Colonic mucosa (tissue), 4 donors: ENCODE measurements at regions not wholly inside any gene's neighbourhood (a gene's known extent, or its start where the extent isn't known, plus 50 kb on each side); places are given as distances from the start of the nearest gene placed in this dataset.

Source experiments
- DNase-seq: peaks from one replicate; pipeline ENCODE4 v3.0.0-alpha.2; 2020
- H3K27ac ChIP-seq: fragments of 200-600 bp; one replicate; pipeline ENCODE4 v1.8.0; 2021
- H3K27me3 ChIP-seq: fragments of 200-600 bp; one replicate; pipeline ENCODE4 v1.8.0; 2021
- H3K36me3 ChIP-seq: fragments of 200-600 bp; one replicate; pipeline ENCODE4 v1.8.0; 2021
- H3K4me1 ChIP-seq: fragments of 200-600 bp; one replicate; pipeline ENCODE4 v1.8.0; 2021; ENCODE audit warnings: mild to moderate bottlenecking
- H3K4me3 ChIP-seq: fragments of 200-600 bp; one replicate; pipeline ENCODE4 v1.8.0; 2021
- H3K9ac ChIP-seq, 2 donors: one replicate each; pipeline ENCODE4 v1.7.0; 2013; ENCODE audit warnings: control low read depth in 2 of 2, low read depth in 2 of 2, low read length in 2 of 2
- H3K9me3 ChIP-seq: fragments of 200-600 bp; one replicate; pipeline ENCODE4 v1.8.0; 2021
- CTCF ChIP-seq: fragments of 200-600 bp; IDR thresholded peaks from one replicate; pipeline ENCODE4 v1.8.0; 2022; ENCODE audit warnings: antibody characterized with exemption, mild to moderate bottlenecking
- intact Hi-C: fragments of 100-400 bp; cut with DNase I; formaldehyde crosslinking; loops from one replicate; pipeline ENCODE4 v1.14.1; 2022
- donor health status: healthy.
- donor health status: DM: no; HTN: no; CAD: no.
- donor health status: DM: no; HTN: no; CAD: no.

GRCh38 chr6:8918196-8918595 is 482.9 kb upstream of the SLC35B3 start:
- Histone ChIP-seq H3K4me1 (no peaks in the 10 kb centered on the region), H3K9ac (no peak overlapping the region), H3K4me3 (no peak overlapping the region), H3K27ac (no peak overlapping the region), H3K27me3 (no peaks in the 10 kb centered on the region), H3K9me3 (no peaks in the 10 kb centered on the region), H3K36me3 (no peaks in the 10 kb centered on the region)
- no peak for DNase-seq
- intact Hi-C loops, result no loop called here
- no peak for TF ChIP-seq CTCF

- no peak overlapping the region for H3K9ac ChIP-seq
These were observed 479.4 kb upstream of the SLC35B3 start for GRCh38 chr6:8914700-8915099.

GRCh38 chr6:8908638-8909037 is 473.3 kb upstream of the SLC35B3 start:
- no peaks in the 10 kb centered on the region for H3K27me3 ChIP-seq
- no peaks in the 10 kb centered on the region for H3K36me3 ChIP-seq
- no peak for TF ChIP-seq CTCF
- H3K4me3 ChIP-seq, result no peak overlapping the region
- intact Hi-C loops, result no loop called here
- no peaks in the 10 kb centered on the region for H3K9me3 ChIP-seq
- H3K27ac ChIP-seq, result no peak overlapping the region
- DNase-seq, result no peak
- H3K9ac ChIP-seq, result no peak overlapping the region
- no peaks in the 10 kb centered on the region for H3K4me1 ChIP-seq

More at GRCh38 chr6:8914700-8915099, 479.4 kb upstream of the SLC35B3 start:
- no peak for DNase-seq
- H3K4me3 ChIP-seq, result no peak overlapping the region
- no peak for TF ChIP-seq CTCF
- H3K4me1 ChIP-seq, result no peaks in the 10 kb centered on the region
- no peaks in the 10 kb centered on the region for H3K27me3 ChIP-seq
- H3K36me3 ChIP-seq, result no peaks in the 10 kb centered on the region
- H3K27ac ChIP-seq, result no peak overlapping the region
- no peaks in the 10 kb centered on the region for H3K9me3 ChIP-seq
- intact Hi-C loops, result no loop called here

- no peaks in the 10 kb centered on the region for H3K36me3 ChIP-seq
- H3K9ac ChIP-seq, result no peak overlapping the region
- no peak overlapping the region for H3K27ac ChIP-seq
- TF ChIP-seq CTCF, result no peak
- intact Hi-C loops, result no loop called here
- no peaks in the 10 kb centered on the region for H3K9me3 ChIP-seq
- H3K4me3 ChIP-seq, result no peak overlapping the region
- H3K27me3 ChIP-seq, result no peaks in the 10 kb centered on the region
- DNase-seq, result no peak
- H3K4me1 ChIP-seq, result no peaks in the 10 kb centered on the region
These were observed 471.4 kb upstream of the SLC35B3 start for GRCh38 chr6:8906699-8907098.

- Histone ChIP-seq H3K27ac (no peak overlapping the region), H3K4me1 (no peaks in the 10 kb centered on the region), H3K9me3 (no peaks in the 10 kb centered on the region), H3K9ac (no peak overlapping the region), H3K4me3 (no peak overlapping the region), H3K27me3 (no peaks in the 10 kb centered on the region), H3K36me3 (no peaks in the 10 kb centered on the region)
- intact Hi-C loops, result no loop called here
- no peak for TF ChIP-seq CTCF
- DNase-seq, result no peak
These were observed 470.4 kb upstream of the SLC35B3 start for GRCh38 chr6:8905757-8906156.

GRCh38 chr6:8904754-8905153 is 469.4 kb upstream of the SLC35B3 start:
- DNase-seq, result no peak
- no peak overlapping the region for H3K27ac ChIP-seq
- no peak for TF ChIP-seq CTCF
- H3K36me3 ChIP-seq, result no peaks in the 10 kb centered on the region
- H3K4me3 ChIP-seq, result no peak overlapping the region
- H3K27me3 ChIP-seq, result no peaks in the 10 kb centered on the region
- no peaks in the 10 kb centered on the region for H3K4me1 ChIP-seq
- intact Hi-C loops, result no loop called here
- no peak overlapping the region for H3K9ac ChIP-seq
- no peaks in the 10 kb centered on the region for H3K9me3 ChIP-seq
